NCI-H345 treated with DMSO at 0.1 percent for 48 hours (cell line): ENCODE measurements at regions not wholly inside any gene's neighbourhood (a gene's known extent, or its start where the extent isn't known, plus 50 kb on each side); places are given as distances from the start of the nearest gene placed in this dataset.

Experiments used
- DNase-seq: peaks from one replicate; lab custom pipeline; 2025; ENCODE audit not compliant: unreplicated experiment; lab: John Stamatoyannopoulos, UW

GRCh38 chr5:8457187-8458037 is 588.5 kb downstream of the MTRR start:
- DNase-seq, result peak; percentile 96

GRCh38 chr5:8458038-8458383 is 589.1 kb downstream of the MTRR start:
- no peak for DNase-seq

GRCh38 chr5:8461543-8461942 is 592.6 kb downstream of the MTRR start:
- DNase-seq, result no peak

GRCh38 chr5:8462565-8462964 is 593.6 kb downstream of the MTRR start:
- no peak for DNase-seq

GRCh38 chr5:8470489-8470888 is 601.5 kb downstream of the MTRR start:
- no peak for DNase-seq

GRCh38 chr5:8471581-8471980 is 602.6 kb downstream of the MTRR start:
- no peak for DNase-seq

GRCh38 chr5:8473016-8473415 is 604.1 kb downstream of the MTRR start:
- no peak for DNase-seq

- no peak for DNase-seq
These were observed 605.0 kb downstream of the MTRR start for GRCh38 chr5:8473827-8474568.

GRCh38 chr5:8474569-8474930 is 605.6 kb downstream of the MTRR start:
- DNase-seq, result no peak

- no peak for DNase-seq
These were observed 609.4 kb downstream of the MTRR start for GRCh38 chr5:8478326-8478725.

GRCh38 chr5:8481007-8481406 is 612.1 kb downstream of the MTRR start:
- no peak for DNase-seq

GRCh38 chr5:8491254-8491653 is 622.3 kb downstream of the MTRR start:
- no peak for DNase-seq

GRCh38 chr5:8493176-8493575 is 624.2 kb downstream of the MTRR start:
- no peak for DNase-seq

GRCh38 chr5:8500426-8500825 is 631.5 kb downstream of the MTRR start:
- DNase-seq, result no peak

GRCh38 chr5:8505196-8505595 is 636.2 kb downstream of the MTRR start:
- peak; percentile 53 for DNase-seq

- no peak for DNase-seq
These were observed 639.3 kb downstream of the MTRR start for GRCh38 chr5:8508231-8508630.

- DNase-seq, result no peak
These were observed 647.4 kb downstream of the MTRR start for GRCh38 chr5:8516356-8516755.

- DNase-seq, result no peak
These were observed 648.5 kb downstream of the MTRR start for GRCh38 chr5:8517456-8517855.

GRCh38 chr5:8520917-8521316 is 652.0 kb downstream of the MTRR start:
- no peak for DNase-seq

GRCh38 chr5:8521991-8522390 is 653.0 kb downstream of the MTRR start:
- no peak for DNase-seq

GRCh38 chr5:8522646-8523045 is 653.7 kb downstream of the MTRR start:
- DNase-seq, result no peak

- no peak for DNase-seq
These were observed 654.6 kb downstream of the MTRR start for GRCh38 chr5:8523501-8523900.

- no peak for DNase-seq
These were observed 656.9 kb downstream of the MTRR start for GRCh38 chr5:8525819-8526218.
